ENCODE measurements at regions not wholly inside any gene's neighbourhood (a gene's known extent, or its start where the extent isn't known, plus 50 kb on each side); places are given as distances from the start of the nearest gene placed in this dataset.

- no peak for TF ChIP-seq EZH2 (optimal IDR thresholded peaks at IDR 0.05; ENCODE audit: low read depth, low read length)
- TF ChIP-seq CTCF (IDR thresholded peaks at IDR 0.05; ENCODE audit: low read length), result no peak
- no peak for TF ChIP-seq EZH2phosphoT487 (IDR thresholded peaks at IDR 0.05; ENCODE audit: low read length)
Observed at GRCh38 chr5:88394536-88395175, 126.0 kb upstream of the TMEM161B start.

Data from MM.1S (cell line).